ENCODE measurements at regions not wholly inside any gene's neighbourhood (a gene's known extent, or its start where the extent isn't known, plus 50 kb on each side); places are given as distances from the start of the nearest gene placed in this dataset.

GRCh38 chr3:20325563-20325962 lies 139.6 kb upstream of the SGO1 start:
- TF ChIP-seq CTCF (IDR thresholded peaks at IDR 0.05) (no peak), POLR2AphosphoS5 (IDR thresholded peaks at IDR 0.05; ENCODE audit: insufficient read depth in 1 of 2, low read depth in 1 of 2) (no peak), POLR2A (IDR thresholded peaks at IDR 0.05) (no peak)

Data from vagina (tissue), 2 donors.